GM12875 (cell line): ENCODE measurements at regions not wholly inside any gene's neighbourhood (a gene's known extent, or its start where the extent isn't known, plus 50 kb on each side); places are given as distances from the start of the nearest gene placed in this dataset.

Experiments used
- H3K4me3 ChIP-seq: one replicate; pipeline ENCODE4 v1.5.1; 2011; ENCODE audit warnings: low read depth, low read length, control low read depth
- TF ChIP-seq, protein P1 (sequence below): IDR thresholded peaks from 2 replicates; pipeline ENCODE4 v1.5.1; 2011; ENCODE audit warnings: low read depth, mild to moderate bottlenecking, control low read depth, inconsistent platforms, low read length, moderate library complexity, borderline replicate concordance; ENCODE audit not compliant: insufficient read depth

DNA sequence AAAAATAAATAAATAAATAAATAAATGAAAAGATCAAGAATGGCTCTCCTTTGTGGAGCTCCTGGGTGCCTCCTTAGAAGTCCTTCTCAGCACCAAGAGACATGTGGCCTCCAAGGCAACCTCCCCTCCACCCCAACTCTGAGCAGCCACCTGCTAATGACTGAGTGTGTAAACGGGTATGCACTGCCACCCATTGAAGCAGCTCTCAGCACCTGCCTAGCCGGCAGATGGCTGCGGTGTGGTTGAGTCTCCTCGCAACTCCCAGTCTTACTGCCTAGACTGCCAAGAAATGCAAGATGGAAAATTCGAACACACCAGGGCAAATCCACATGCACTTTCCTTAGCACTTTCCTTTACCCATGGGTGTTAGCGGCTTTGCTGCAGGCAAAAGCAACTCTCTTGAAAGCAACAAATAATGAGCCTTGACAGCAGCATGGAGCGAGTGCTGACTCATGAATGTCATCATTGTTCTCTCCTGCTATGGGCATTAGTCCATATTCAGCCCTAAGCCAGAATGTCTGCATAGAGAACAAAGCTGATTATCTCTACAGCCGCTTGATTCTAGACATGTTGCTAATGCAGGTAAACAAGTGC, 913.9 kb upstream of the AUTS2 start:
- no peak overlapping the region for H3K4me3 ChIP-seq
- TF ChIP-seq, protein P1, sequence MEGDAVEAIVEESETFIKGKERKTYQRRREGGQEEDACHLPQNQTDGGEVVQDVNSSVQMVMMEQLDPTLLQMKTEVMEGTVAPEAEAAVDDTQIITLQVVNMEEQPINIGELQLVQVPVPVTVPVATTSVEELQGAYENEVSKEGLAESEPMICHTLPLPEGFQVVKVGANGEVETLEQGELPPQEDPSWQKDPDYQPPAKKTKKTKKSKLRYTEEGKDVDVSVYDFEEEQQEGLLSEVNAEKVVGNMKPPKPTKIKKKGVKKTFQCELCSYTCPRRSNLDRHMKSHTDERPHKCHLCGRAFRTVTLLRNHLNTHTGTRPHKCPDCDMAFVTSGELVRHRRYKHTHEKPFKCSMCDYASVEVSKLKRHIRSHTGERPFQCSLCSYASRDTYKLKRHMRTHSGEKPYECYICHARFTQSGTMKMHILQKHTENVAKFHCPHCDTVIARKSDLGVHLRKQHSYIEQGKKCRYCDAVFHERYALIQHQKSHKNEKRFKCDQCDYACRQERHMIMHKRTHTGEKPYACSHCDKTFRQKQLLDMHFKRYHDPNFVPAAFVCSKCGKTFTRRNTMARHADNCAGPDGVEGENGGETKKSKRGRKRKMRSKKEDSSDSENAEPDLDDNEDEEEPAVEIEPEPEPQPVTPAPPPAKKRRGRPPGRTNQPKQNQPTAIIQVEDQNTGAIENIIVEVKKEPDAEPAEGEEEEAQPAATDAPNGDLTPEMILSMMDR = no peak

DNA sequence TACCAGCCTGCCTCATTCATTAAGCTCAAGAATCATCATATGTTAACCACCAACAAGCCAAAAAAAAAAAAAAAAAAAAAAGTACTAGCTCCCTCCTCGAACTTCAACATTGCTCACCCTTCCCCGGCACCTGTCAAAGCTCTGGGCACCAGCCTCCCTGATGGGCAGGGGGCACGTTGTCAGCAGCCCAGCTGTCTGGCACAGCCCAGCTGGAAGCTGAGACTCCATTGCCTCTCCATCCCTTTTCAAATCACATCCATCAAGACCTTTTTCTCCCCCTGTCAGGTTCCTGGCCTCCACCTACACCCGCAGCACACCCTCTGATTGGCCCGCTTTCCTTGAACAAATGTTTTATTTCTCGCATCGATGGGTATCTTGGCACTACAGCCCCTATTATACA, 913.3 kb upstream of the AUTS2 start:
- TF ChIP-seq, protein P1 = no peak
- H3K4me3 ChIP-seq = no peak overlapping the region

DNA sequence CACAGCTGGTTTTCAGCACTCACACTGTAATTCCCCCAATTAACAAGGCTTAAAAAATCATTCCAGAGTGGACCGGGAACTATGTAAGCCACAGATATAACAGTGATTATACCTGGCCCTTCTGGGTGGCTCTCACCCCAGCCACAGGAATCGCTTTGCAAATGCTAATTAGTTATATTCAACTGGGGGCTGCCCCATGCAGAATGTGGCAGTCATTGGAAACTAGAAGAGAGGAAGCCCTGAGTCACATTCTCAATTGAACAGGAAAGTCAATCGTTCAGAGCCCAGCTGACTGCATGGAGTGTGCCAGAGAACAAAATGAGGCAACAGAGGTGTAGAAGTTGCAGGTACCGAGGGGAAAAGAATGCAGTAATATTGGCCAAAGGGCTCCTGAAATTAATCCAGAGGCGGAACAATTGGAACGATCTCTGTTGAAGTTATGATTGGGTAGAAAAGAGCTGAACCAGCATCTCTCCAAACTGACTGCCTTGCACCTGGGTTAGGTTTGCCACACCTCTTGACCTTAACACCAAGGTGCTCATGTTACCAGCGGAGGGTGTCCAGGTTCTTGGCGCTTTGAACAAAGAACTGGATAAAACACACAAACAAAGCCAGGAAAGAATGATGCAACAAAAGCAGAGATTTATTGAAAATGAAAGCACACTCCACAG, 909.7 kb upstream of the AUTS2 start:
- TF ChIP-seq, protein P1 = no peak
- no peak overlapping the region for H3K4me3 ChIP-seq

DNA sequence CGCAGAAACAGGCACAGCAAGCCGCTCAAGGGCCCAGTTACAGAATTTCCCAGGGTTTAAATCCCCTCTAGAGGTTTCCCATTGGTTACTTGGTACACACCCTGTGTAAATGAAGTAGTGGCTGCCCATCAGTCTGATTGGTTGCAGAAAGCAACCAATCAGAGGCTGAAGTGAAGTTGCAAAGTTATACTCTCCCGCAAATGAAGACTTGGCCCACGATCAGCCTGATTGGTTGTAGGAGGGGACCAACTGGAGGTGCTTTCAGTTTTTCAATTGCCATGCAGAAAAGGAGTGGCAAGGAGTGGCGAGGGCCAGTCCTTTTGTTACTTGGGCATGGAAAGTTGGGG, 909.2 kb upstream of the AUTS2 start:
- H3K4me3 ChIP-seq = no peak overlapping the region
- TF ChIP-seq, protein P1 = no peak

DNA sequence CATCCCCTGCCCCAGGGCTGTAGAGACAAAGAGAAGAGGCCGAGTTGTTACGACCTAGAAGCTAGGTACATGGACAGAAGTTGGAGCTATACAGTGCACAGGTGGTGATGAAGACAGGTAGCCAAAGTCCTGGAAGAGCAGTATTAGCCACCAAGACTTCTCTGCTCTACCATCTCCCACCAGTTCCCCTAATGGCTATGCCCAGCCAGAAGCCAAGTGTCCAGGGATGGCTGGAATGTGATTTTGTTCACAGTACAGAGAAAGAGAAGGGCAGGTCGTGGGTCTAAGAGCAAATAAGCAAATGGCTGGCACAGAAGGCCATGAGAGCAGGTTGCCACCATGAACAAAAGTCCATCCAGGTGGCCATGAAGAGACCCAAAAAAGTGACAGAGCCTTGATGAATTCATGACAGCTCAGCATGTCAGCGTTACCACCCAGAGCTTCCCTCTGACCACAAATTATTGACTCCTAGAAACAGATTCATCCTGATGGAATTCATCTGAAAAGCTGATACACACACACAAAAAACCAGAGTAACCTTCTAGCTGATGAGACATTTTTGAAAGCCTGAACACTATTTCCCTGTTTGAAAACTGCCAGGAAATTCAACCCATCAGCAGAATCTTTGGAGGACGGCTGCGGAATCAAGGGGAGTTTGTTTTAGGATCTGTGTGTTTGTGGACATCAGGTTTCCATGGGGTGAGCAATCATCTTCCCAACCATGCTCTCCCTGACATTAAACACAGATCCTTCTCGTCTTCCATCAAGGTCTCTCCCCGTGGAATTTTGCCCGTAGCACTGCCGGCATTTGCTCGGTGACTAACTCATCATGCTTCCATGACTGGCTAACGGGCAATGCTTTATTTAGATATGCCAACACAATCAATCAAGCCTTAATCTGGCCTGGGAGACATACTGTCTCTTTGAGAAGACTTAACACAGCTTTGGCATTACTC, 906.7 kb upstream of the AUTS2 start:
- TF ChIP-seq, protein P1 = no peak
- no peak overlapping the region for H3K4me3 ChIP-seq

DNA sequence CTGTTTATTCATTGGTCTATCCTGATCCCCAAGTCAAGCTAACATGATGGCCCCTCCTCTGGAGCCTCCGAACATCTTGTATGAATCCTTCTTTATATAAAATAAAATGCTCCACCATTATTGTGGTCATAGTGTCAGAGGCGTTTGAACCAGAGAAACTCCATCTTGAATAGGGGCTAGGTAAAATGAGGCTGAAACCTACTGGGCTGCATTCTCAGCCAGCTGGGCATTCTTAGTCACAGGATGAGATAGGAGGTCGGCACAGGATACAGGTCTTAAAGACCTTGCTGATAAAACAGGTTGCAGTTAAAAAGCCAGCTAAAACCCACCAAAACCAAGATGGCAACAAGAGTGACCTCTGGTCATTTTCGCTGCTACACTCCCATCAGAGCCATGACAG, 905.8 kb upstream of the AUTS2 start:
- TF ChIP-seq, protein P1 = no peak
- H3K4me3 ChIP-seq = no peak overlapping the region
